ENCODE measurements at regions not wholly inside any gene's neighbourhood (a gene's known extent, or its start where the extent isn't known, plus 50 kb on each side); places are given as distances from the start of the nearest gene placed in this dataset.

DNA sequence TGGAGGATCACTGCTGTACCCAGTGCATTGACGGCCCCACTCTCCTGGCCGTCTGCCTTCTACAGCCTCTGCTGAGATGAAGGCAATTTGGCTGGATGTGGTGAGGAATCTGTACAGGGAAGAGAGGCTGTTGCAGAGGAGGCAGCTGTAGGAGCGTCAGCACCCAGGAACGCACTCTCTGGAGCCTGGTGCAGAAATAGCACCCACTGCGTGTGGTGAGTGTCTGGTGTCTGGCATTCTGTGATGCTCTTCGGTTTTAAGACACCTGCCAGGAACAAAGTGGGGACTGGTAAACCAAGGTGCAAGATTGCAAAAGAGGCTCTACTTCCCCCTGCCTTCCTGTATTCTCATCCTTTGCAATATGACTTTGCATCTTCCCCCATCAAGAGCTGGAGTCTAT, 187.5 kb upstream of the SDK2 start:
- no peaks in the 10 kb centered on the region for H3K27me3 ChIP-seq
- no peak overlapping the region for H3K27ac ChIP-seq
- no peak for TF ChIP-seq POLR2A (IDR thresholded peaks at IDR 0.05)
- TF ChIP-seq, protein P1, sequence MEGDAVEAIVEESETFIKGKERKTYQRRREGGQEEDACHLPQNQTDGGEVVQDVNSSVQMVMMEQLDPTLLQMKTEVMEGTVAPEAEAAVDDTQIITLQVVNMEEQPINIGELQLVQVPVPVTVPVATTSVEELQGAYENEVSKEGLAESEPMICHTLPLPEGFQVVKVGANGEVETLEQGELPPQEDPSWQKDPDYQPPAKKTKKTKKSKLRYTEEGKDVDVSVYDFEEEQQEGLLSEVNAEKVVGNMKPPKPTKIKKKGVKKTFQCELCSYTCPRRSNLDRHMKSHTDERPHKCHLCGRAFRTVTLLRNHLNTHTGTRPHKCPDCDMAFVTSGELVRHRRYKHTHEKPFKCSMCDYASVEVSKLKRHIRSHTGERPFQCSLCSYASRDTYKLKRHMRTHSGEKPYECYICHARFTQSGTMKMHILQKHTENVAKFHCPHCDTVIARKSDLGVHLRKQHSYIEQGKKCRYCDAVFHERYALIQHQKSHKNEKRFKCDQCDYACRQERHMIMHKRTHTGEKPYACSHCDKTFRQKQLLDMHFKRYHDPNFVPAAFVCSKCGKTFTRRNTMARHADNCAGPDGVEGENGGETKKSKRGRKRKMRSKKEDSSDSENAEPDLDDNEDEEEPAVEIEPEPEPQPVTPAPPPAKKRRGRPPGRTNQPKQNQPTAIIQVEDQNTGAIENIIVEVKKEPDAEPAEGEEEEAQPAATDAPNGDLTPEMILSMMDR (IDR thresholded peaks at IDR 0.05), result no peak
- no peaks in the 10 kb centered on the region for H3K36me3 ChIP-seq (ENCODE audit: low read depth, missing control alignments)
- no peaks in the 10 kb centered on the region for H3K4me1 ChIP-seq
- intact Hi-C loops (cut with DNase I; ENCODE audit: low total_unique reads), result no loop called here
- no peak overlapping the region for H3K4me3 ChIP-seq
- WGBS, 2 donors, result 88 to 90% methylated on average over 6 of the region's 6 CpGs
- DNase-seq, result no peak
- no peaks in the 10 kb centered on the region for H3K9me3 ChIP-seq

GRCh38 chr17:73833775-73834488, 189.7 kb upstream of the SDK2 start:
- Histone ChIP-seq H3K36me3 (ENCODE audit: low read depth, missing control alignments) (no peaks in the 10 kb centered on the region), H3K27me3 (no peaks in the 10 kb centered on the region), H3K4me1 (no peaks in the 10 kb centered on the region), H3K4me3 (no peak overlapping the region), H3K9me3 (no peaks in the 10 kb centered on the region), H3K27ac (no peak overlapping the region)
- no peak for TF ChIP-seq POLR2A (IDR thresholded peaks at IDR 0.05)
- TF ChIP-seq, protein P1 (IDR thresholded peaks at IDR 0.05), result no peak
- WGBS, 2 donors, result 52 to 57% methylated on average over 17 of the region's 17 CpGs
- intact Hi-C loops (cut with DNase I; ENCODE audit: low total_unique reads), result no loop called here
- no peak for DNase-seq

GRCh38 chr17:73834684-73835343, 190.6 kb upstream of the SDK2 start:
- Histone ChIP-seq H3K4me1 (no peaks in the 10 kb centered on the region), H3K27me3 (no peaks in the 10 kb centered on the region), H3K36me3 (ENCODE audit: low read depth, missing control alignments) (no peaks in the 10 kb centered on the region), H3K4me3 (no peak overlapping the region), H3K9me3 (no peaks in the 10 kb centered on the region), H3K27ac (no peak overlapping the region)
- intact Hi-C loops (cut with DNase I; ENCODE audit: low total_unique reads), result no loop called here
- TF ChIP-seq, protein P1 (IDR thresholded peaks at IDR 0.05), result no peak
- no peak for TF ChIP-seq POLR2A (IDR thresholded peaks at IDR 0.05)
- no peak for DNase-seq
- 81 to 87% methylated on average over 17 of the region's 17 CpGs for WGBS, 2 donors

- intact Hi-C loops (cut with DNase I; ENCODE audit: low total_unique reads), result no loop called here
- TF ChIP-seq, protein P1 (IDR thresholded peaks at IDR 0.05), result no peak
- no peak for TF ChIP-seq POLR2A (IDR thresholded peaks at IDR 0.05)
- H3K36me3 ChIP-seq (ENCODE audit: low read depth, missing control alignments), result no peaks in the 10 kb centered on the region
- H3K4me3 ChIP-seq, result no peak overlapping the region
- no peaks in the 10 kb centered on the region for H3K4me1 ChIP-seq
- no peaks in the 10 kb centered on the region for H3K27me3 ChIP-seq
- 30 to 42% methylated on average over 8 of the region's 8 CpGs for WGBS, 2 donors
- H3K27ac ChIP-seq, result no peak overlapping the region
- no peaks in the 10 kb centered on the region for H3K9me3 ChIP-seq
- no peak for DNase-seq
These were observed 191.4 kb upstream of the SDK2 start for GRCh38 chr17:73835605-73836004.

Measured in testis (tissue), 2 donors.